D341Med (cell line): ENCODE measurements at regions not wholly inside any gene's neighbourhood (a gene's known extent, or its start where the extent isn't known, plus 50 kb on each side); places are given as distances from the start of the nearest gene placed in this dataset.

Experiments used
- DNase-seq: peaks from one replicate; pipeline ENCODE4 v3.0.0; 2012; ENCODE audit warnings: low spot score

DNA sequence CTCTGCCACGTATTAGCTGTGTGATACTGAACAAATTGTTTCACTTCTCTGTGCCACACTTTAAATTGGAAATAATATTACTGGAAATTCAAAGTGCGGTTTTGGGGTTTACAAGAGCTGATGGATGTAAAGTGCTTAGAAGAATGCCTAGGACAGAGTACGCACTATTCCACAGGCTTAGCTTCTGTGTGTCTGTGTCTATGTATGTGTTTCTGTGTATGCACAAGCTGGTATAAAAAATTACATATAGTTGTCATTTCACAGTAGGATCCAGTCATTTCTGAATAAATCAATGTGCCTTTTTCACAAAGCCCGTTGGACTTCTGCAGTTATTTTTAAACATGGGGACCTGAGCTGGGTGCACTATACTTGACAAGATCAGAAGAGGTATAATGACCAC lies 370.4 kb downstream of the TUSC7 start:
- DNase-seq, result no peak

DNA sequence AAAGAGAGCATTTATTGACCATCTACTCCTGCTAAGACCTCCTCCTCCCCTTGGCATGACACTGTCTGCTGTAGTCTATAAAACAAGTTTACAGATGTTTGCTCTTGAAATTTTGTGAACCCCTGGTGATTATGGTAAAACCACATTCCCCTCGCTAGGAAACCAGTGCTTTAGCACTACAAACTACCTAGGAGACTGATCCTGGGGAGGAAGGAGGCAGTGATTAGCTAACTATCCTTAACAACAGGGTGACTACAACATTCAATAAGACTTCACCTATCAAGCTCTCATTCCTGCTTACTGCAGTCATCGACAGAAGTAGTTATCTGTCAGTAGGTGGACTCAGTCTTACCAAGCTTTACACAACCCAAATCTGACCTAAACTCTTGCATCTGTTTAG lies 371.3 kb downstream of the TUSC7 start:
- no peak for DNase-seq

DNA sequence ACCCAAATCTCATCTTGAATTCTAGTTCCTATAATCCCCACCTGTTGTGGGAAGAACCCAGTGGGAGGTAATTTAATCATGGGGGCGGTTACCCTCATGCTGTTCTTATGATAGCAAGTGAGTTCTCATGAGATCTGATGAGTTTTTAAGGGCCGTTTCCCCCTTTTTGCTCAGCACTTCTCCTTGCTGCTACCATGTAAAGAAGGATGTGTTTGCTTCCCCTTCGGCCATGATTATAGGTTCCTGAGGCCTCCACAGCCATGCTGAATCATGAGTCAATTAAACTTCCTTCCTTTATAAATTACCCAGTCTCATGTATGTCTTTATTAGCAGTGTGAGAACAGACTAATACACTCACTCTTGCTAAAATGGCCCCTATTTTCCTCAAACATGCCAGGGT lies 374.7 kb downstream of the TUSC7 start:
- no peak for DNase-seq

DNA sequence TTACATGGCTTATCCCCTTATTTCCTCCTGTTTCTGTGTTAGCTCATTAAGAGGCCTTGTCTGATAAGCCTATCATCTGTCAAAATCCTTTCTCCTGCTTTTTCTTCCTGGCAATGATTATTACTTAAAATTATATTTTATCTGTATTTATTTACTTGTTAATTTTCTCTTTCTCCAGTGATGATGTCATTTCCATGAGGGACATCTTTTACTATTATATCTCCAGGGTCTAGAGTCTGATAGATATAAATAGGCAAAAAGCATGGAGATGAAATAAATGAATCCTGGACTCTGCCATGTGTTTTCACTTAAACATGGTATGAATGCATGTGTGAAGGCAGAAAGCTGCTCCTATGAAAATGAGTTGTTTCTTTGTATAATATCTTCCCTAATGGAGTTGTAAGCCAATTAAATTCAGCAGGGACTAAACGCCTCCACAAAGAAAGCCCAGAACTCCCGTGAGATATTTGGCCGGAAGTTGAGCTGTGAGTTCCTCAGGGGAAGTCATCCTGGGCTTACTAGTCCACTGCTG lies 375.2 kb downstream of the TUSC7 start:
- DNase-seq, result no peak

DNA sequence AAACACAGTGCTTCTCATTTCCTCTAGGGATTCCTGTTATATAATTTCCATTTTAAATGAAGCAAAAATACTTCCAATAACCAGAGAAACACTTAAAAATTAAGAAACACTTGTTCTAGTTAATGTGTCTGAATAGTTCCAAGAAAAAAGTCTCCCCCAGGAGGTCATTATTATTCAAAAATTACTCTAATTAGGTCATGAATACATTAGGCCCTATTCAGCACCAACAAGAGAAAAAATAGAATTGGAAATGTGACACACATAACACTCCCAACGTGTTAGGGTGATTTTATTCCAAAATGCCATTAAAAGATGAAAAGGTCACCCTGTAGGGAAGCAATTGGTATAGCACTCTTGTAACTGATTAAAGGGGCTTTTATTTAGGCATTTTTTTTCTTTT lies 382.1 kb downstream of the TUSC7 start:
- DNase-seq, result no peak

DNA sequence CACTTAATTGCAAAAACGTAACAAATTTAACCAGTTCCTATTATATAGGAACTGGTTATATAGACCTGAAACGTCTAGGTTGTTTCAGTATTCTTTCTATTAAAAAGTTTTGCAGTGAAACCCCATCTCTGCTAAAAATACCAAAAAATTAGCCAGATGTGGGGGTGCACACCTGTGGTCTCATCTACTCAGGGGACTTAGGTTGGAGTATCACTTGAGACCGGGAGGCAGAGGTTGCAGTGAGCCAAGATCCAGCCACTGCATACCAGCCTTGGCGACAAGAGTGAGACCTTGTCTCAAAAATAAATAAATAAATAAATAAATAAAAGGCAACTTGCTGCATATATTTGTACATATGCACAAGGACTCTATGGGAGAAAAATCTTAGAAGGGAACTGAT lies 387.0 kb downstream of the TUSC7 start:
- no peak for DNase-seq

DNA sequence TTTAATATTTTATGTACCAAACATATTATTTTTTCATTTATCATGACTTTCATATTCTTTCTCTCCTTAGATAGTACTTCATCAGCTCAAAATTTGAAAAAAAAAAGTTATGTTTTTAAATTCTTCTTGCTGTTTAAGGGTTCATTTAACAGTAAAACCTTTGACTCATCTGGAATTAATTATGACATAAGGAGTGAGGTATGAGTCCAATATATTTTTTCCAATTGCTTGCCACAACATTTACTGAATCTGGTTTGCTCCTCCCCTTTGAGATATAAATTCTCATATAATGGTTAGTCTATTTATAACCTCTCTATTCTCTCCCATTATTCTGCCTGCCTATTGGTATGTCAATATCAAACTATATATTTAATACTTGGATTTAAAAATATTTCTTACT lies 387.8 kb downstream of the TUSC7 start:
- DNase-seq, result no peak

DNA sequence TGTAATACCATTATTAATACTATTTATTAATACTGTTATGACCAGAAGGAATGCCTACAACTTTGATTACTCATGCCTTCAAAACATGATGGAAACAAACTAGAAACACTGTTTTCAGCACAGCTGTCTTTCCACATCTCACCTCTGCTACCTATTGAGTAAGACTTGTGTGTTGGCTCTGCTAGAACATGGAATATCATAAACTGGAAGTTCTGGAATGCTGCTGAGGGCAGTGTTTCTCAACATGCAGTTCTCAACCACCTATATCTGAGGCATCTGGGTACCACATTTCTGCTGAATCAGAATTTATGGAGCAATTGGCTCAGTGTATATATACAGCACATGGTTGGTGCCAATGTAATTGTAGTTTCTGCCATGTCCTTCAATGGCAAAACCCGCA lies 392.1 kb downstream of the TUSC7 start:
- no peak for DNase-seq

DNA sequence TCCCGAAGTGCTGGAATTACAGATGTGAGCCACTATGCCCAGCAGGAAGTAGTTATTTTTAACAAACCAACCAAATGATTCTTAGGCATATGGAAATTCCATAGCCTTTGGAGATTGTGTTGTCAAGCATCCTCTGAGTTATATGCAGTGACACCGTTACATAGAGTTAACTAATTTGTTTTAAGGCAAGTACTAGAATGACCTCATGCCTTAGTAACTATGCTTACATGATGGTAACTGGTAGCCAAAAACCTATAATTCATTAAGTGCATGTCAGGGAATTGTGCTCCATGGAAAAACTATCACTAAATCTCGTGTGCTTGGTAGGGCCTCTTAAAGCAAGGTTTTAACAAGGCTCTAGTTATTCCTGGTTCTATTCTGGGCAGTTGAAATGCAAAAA lies 392.8 kb downstream of the TUSC7 start:
- no peak for DNase-seq

DNA sequence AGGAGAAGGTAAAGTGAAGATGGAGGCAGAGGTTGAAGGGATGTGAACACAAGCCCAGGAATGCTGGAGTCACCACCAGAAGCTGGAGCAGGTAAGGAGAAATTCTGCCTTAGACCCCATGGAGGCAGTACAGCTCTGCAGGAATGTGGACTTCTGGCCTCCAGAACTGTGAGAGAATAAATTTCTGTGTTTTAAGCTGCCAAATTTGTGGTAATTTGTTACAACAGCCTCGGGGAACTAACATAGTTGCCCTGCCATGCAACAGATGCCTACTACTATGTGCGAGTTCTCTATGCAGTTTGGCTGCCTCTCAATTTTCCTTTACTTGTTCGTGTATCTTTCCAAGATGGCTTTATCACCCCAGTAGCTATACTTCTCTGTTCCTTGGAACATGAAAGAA lies 394.1 kb downstream of the TUSC7 start:
- DNase-seq, result no peak

DNA sequence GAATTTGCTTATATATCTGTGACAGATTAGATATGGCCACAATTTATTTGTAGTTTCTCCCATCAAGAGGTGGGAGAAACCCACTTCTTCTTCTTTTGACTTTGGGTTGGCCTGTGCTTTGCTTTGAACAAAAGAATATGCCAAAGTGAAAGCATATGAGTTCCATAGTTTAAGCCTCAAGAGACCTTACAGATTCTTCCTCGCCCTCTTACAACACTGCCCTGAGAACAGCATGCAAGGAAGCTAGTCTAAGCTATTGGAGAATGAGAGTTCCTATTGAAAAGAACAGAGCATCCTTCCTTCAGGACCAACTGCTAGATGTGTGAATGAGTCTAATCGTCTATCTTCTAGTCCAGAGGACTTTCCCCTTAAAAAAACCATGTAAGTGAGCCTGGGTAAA lies 394.8 kb downstream of the TUSC7 start:
- DNase-seq, result no peak

DNA sequence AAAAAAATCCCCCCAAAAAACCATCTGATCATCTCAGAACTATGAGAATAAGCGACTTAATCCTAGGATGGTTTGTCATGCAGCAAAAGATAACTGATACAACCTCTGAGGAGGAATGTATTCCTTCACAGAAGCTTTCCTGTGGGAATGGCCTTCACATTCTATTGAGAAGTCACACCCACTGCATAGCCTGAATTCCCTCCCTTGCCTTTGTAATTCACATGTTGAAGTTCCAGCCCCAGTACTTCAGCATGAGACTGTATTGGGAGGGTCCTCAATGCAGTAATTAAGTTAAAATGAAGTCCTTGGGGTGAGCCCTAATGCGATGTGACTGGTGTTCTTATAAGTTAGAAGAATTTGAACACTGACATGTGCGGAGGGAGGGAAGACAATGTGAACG lies 395.2 kb downstream of the TUSC7 start:
- DNase-seq, result no peak

DNA sequence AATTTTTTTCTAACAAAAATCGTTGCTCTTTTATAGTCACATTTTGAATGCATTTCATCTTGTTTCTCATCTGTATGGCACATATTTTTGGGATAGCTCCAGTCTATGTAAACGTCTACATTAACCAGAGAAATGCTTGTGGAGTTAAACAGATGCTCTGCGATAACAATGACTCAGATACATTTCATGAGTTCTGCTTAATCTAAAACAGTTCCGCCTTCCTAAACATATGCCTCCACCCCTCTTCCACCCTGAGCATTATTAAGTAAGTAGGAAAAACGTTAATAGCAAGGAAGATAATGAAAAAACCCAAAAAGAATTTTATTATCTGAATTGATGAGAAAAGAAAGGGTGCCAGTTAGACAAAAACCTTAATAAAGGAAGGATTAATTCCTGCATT lies 396.1 kb downstream of the TUSC7 start:
- no peak for DNase-seq

DNA sequence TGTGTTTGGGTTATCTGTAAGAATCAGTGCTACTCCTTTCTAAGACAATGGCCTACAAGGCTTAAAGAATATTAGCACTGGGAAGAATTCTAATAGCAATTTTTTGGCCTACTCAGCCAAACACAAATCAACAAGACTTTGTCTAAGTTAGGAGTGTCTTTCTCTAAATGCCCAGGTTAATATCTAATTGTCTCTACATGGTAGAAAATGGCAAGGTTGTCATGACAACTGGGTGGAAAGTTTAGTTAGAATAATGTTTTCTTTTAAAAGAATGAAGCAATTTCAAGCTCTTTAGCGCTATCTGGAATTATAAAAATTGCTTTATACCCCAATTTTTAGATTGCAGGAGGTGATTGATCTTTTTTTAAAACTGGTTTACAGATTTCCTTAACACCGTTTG lies 396.8 kb downstream of the TUSC7 start:
- no peak for DNase-seq

DNA sequence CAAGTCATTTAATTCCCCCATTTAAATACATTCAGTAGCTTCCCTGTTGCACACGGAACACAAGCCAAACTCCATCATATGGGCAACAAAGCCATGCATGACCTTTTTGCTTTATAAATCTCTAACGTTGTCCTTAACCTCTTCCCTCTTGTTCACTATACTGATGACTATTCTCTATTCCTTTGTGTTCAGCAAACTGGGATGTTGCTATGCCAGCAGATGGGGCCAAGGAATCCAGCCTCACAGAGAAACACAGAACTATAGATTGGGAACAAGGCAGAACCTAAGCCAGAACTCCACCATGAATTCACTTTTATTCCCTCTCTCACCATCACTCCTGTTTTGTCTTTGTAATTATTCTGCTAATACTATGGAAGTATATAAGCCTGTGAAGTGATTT lies 398.4 kb downstream of the TUSC7 start:
- DNase-seq, result no peak

DNA sequence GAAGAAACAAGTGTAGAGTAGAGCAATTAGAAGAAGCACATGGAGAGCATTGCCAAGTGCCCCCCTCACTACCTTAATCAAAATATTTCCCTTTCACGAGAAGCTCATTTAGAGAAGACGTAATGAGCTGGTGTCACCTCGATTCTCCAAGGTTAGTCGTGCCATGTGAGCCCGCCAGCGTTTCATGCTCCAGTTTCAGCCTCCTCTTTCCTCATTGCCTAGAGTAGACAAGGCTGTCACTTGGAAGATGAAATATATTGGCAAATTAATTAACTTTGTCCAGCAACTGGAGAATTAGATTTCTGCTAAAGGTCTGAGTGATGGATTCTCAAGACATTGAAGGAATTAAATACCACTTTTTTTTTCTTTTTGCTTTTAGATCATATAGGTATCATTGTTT lies 399.6 kb downstream of the TUSC7 start:
- DNase-seq, result no peak

DNA sequence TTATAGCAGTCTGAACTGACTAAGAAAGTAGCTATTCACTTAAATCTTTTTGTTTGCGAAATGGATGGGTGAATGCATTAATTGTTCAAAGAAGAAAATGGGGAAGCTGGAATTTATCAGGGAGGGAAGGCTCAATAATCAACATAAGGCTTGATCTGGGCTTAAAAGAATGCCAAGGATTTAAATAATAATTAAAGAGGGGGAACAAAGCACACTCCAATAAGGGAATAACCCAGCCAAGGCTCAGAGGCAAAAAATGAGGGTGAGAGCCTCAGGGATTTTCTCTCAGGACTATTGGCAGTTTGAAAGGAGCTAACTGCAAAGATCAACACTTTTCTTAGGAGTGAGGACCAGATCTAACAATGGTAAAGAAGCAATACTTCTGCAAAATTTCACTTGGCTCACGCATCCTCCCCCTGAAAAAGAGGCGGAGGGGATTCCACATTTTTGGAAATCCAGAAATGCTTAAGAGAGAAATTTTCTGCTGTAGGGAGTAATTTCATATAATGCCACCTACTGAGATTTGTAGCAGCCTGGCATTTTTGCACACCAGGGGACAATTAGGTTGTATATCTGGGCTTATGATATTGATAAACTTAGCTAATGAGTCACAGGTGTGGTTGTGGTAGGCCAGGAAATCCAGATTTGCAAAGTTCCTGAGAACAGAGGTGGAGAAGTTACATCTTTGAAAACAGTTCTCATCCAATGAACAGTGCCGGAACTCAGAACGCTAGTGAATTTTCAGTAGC lies 405.1 kb downstream of the TUSC7 start:
- DNase-seq, result no peak

DNA sequence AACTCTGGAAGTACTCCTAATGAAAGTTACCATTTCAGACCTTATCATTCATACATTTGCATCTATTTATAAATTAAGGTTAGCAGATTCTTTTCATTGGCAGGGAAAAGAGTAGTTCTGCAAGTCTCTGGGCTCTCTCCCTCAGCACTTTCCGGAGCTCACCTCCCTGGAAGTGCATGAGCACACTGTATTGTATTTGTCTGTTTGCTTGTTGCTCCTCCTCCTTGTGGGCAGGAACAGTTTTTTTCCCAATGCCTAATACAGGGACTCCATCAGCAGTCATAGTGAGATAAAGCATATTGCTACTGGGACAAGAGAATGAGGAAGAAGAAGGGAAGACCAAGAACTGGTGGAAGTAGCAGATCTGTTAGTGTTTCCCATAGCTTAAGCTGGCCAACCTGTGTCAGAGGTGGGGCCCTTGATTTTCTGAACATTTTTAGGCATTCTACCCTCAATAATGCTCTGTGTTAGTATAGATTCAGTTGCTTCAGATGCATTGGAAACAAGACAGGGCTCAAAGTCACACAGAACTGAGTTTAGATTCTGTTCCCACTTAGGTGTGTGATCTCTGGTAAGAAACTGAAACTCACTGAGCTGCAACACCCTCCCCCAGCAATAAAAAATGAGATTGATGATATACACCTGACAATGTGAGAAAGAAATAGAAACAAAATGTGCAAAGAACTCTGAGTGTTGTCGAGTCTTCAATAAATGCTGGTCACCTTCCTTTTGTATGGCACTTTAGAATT lies 407.8 kb downstream of the TUSC7 start:
- no peak for DNase-seq

DNA sequence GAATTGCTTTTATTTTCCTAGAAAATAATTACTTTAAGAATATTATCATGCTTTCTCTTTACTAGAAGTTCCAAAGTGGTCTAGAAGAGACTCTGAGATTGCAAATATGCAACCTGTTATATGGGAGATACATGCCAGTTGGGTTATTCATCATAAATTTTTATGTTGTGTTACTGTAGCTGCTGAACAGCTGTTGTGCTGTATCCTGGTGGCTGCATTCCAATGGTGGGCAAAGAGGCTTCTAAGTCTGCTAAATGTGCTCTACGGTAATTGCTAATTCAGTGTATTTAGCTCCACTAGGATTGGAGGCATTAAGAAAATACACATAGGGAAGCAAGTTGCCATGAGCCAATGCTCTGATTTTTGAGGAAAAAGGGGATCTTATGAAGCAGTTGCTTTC lies 409.0 kb downstream of the TUSC7 start:
- DNase-seq, result no peak

DNA sequence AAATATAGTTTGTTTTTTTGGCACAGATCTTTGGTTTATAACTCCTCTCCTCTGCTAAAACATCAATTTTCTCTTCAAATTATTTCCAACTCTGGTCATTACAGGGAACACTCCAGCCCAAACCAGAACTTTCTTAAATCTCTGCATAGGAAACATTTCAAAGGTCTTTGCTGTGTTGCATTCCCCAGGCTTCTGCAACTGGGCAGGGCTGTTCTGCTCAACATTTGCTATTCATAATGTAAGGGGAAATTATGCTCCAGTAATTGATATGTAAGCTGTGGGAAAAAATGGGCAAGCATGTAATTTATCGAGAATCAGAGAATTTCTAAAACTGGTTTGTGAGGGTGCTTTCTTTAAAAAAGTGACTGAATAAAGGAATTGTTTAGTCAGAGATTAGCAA lies 410.4 kb downstream of the TUSC7 start:
- DNase-seq, result no peak

DNA sequence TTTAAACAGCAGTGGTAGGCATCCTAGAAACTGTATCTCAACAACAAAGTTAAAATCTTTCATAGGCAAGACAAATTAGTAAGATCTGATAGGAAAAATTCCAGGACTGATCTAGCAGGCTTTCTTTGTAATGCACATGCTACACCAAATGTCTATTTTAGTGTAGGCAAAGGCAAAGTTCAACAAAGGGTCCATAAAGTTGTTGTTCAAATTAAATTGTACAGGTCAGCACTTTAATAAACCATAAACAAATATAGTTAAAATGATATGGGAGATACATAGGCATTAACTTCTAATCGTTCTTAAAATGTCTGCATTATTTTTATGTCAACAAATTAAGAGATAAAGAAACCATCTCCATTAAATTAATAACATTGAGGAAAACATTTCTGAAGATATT lies 413.0 kb downstream of the TUSC7 start:
- DNase-seq, result no peak

DNA sequence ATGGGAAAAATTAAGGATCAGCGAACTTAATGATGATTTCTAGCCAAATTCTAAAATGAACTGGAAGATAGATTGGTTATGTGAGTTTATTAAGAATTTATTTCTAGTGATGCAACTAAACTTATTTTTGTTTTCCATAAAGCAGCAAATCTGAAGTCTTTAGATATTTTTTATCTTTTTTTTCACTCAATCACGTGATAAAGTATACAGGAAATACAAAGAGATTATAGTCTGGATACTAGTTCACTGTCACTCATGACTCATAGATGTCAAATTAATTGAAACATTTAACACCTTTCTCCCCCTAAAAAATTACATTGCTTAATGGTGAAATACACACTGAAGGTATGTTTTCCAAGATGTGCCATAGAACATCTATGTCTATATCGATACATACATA lies 416.9 kb downstream of the TUSC7 start:
- DNase-seq, result no peak

DNA sequence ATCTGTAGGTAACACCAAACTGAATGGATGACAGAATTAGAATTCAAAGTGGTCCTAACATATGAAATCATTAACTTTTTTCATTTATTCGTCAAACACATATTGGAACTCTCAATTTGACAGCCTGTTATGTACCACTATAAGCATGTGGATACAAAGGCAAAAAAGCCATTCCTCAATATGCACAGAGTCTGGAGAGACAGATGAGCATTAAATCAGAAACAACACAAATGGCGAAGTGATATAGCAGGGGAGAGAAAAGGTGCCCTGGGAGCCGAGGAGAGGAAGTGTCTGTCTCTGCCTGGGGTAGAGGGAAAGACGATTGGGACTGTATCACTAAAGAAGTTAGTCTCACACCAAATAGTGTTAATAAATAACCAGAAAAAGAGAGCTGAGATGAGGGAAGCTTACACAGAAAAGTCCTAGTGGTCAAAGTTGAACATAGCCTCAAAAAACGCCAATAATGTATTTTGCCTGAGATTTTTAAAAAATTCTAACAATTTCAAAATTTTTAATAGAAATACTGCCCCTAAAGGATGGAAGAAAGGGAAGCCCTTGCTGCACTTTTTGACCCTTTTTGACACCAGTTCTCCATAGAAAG lies 417.5 kb downstream of the TUSC7 start:
- DNase-seq, result no peak
